ENCODE measurements at regions not wholly inside any gene's neighbourhood (a gene's known extent, or its start where the extent isn't known, plus 50 kb on each side); places are given as distances from the start of the nearest gene placed in this dataset.
"Not testable (repeated sequence)": the region's sequence is repeated elsewhere in the genome, so short reads cannot be mapped to it uniquely, and the experiment has no call there.

GRCh38 chr2:2773692-2774091 lies 442.6 kb upstream of the MYT1L start:
- H3K27me3 ChIP-seq (replicated peaks in 1 of 2; ENCODE audit: control insufficient read depth in 2 of 2, insufficient read depth in 2 of 2, low read length in 1 of 2) = no peaks in the 10 kb centered on the region
- in situ Hi-C loops (cut with MboI) = no loop called here
- H4K20me1 ChIP-seq (ENCODE audit: control insufficient read depth, insufficient read depth) = no peaks in the 10 kb centered on the region
- no peak for FAIRE-seq
- no peak for DNase-seq (ENCODE audit: low read depth, low spot score)
- intact Hi-C loops (cut with micrococcal nuclease; ENCODE audit: unreplicated experiment) = no loop called here
- no peaks in the 10 kb centered on the region for H3K4me1 ChIP-seq (ENCODE audit: control insufficient read depth, insufficient read depth, low read length)
- ChIA-PET CTCF (no interaction called here), RAD21 (ENCODE audit: unreplicated experiment) (no interaction called here), POLR2A (no interaction called here), SMC1A (ENCODE audit: uncharacterized antibody, unreplicated experiment) (no interaction called here)
- H3K9ac ChIP-seq (ENCODE audit: control insufficient read depth, insufficient read depth, low read length) = no peak overlapping the region
- no peaks in the 10 kb centered on the region for H3K36me3 ChIP-seq (ENCODE audit: control insufficient read depth in 2 of 2, insufficient read depth in 2 of 2, low read length in 1 of 2)
- no TSS peak for BruUV-seq (replicated peaks)
- TF ChIP-seq MYB (IDR thresholded peaks at IDR 0.05; ENCODE audit: borderline replicate concordance, low read depth, low read length) (no peak), SP1 (IDR thresholded peaks at IDR 0.05; ENCODE audit: low read depth, low read length) (no peak), CHD4 (IDR thresholded peaks at IDR 0.05) (no peak), IKZF2 (IDR thresholded peaks at IDR 0.05) (no peak)
- no peak overlapping the region for H2AFZ ChIP-seq (ENCODE audit: control insufficient read depth, low read depth, low read length)
- no peak overlapping the region for H3K4me3 ChIP-seq
- no peaks in the 10 kb centered on the region for H3K79me2 ChIP-seq (ENCODE audit: control insufficient read depth, insufficient read depth, low read length)
- no peak overlapping the region for H3K27ac ChIP-seq (ENCODE audit: control insufficient read depth, insufficient read depth)
- H3K9me3 ChIP-seq (replicated peaks; ENCODE audit: control insufficient read depth, insufficient read depth, low read length) = no peaks in the 10 kb centered on the region; the same call in 2 of the 3 replicates
- no peak overlapping the region for H3K4me2 ChIP-seq (ENCODE audit: control insufficient read depth, insufficient read depth)
- ATAC-seq = no peak
- 56% methylated on average over 8 of the region's 8 CpGs for WGBS (ENCODE audit: insufficient coverage, insufficient replicate concordance, low lambda C conversion rate, missing lambda C conversion rate)

GRCh38 chr2:2773080-2773479 lies 442.0 kb upstream of the MYT1L start:
- DNase-seq (ENCODE audit: low read depth, low spot score); H2AFZ ChIP-seq (ENCODE audit: control insufficient read depth, low read depth, low read length); H3K4me3 ChIP-seq; in situ Hi-C loops (cut with MboI); H3K4me2 ChIP-seq (ENCODE audit: control insufficient read depth, insufficient read depth); H3K36me3 ChIP-seq (ENCODE audit: control insufficient read depth in 2 of 2, insufficient read depth in 2 of 2, low read length in 1 of 2); H3K27me3 ChIP-seq (replicated peaks in 1 of 2; ENCODE audit: control insufficient read depth in 2 of 2, insufficient read depth in 2 of 2, low read length in 1 of 2); intact Hi-C loops (cut with micrococcal nuclease; ENCODE audit: unreplicated experiment); POLR2A ChIA-PET; ATAC-seq; RAD21 ChIA-PET (ENCODE audit: unreplicated experiment); H3K4me1 ChIP-seq (ENCODE audit: control insufficient read depth, insufficient read depth, low read length); H3K79me2 ChIP-seq (ENCODE audit: control insufficient read depth, insufficient read depth, low read length); FAIRE-seq; H3K9me3 ChIP-seq (replicated peaks; ENCODE audit: control insufficient read depth, insufficient read depth, low read length); CTCF ChIA-PET; H4K20me1 ChIP-seq (ENCODE audit: control insufficient read depth, insufficient read depth); BruUV-seq (replicated peaks); SMC1A ChIA-PET (ENCODE audit: uncharacterized antibody, unreplicated experiment); H3K9ac ChIP-seq (ENCODE audit: control insufficient read depth, insufficient read depth, low read length); H3K27ac ChIP-seq (ENCODE audit: control insufficient read depth, insufficient read depth): not testable (repeated sequence)
- 6% methylated on average over 11 of the region's 11 CpGs for WGBS (ENCODE audit: insufficient coverage, insufficient replicate concordance, low lambda C conversion rate, missing lambda C conversion rate)

Data from GM12878 (cell line).